ENCODE measurements at regions not wholly inside any gene's neighbourhood (a gene's known extent, or its start where the extent isn't known, plus 50 kb on each side); places are given as distances from the start of the nearest gene placed in this dataset.

DNA sequence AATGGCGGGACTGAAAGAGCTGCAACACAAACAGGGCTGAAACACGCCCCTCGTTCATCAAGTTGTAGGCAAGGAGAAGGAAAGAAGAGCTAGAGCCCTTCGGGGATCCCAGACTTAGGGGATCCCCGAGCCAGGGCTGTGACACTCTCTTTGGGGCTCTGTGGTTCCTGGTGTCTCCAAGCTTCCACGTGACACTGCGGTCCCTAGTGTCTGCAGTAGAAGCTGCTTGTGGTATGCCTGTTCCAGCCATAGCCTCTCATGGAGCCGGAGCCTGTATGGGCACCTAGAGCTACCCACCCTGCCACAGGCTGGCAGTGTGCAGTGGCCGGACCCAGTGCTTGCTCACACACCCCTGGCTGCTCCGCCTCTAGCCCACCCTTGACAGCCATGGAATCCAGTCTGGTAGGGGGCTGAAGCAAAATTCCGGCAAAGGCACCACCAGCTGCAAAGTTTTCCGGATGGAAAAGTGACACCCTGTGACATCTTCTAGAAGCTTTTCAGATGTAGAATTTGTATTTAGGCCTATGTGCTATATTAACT, 1439.6 kb upstream of the ACO1 start:
- FAIRE-seq (no peak), DNase-seq (ENCODE audit: low read depth, low spot score) (no peak)
- no peak for TF ChIP-seq EZH2 (IDR thresholded peaks at IDR 0.05; ENCODE audit: low read length)
- TF ChIP-seq, protein P1, sequence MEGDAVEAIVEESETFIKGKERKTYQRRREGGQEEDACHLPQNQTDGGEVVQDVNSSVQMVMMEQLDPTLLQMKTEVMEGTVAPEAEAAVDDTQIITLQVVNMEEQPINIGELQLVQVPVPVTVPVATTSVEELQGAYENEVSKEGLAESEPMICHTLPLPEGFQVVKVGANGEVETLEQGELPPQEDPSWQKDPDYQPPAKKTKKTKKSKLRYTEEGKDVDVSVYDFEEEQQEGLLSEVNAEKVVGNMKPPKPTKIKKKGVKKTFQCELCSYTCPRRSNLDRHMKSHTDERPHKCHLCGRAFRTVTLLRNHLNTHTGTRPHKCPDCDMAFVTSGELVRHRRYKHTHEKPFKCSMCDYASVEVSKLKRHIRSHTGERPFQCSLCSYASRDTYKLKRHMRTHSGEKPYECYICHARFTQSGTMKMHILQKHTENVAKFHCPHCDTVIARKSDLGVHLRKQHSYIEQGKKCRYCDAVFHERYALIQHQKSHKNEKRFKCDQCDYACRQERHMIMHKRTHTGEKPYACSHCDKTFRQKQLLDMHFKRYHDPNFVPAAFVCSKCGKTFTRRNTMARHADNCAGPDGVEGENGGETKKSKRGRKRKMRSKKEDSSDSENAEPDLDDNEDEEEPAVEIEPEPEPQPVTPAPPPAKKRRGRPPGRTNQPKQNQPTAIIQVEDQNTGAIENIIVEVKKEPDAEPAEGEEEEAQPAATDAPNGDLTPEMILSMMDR (optimal IDR thresholded peaks at IDR 0.05 in 1 of 3, IDR thresholded peaks at IDR 0.05 in 1 of 3, conservative IDR thresholded peaks at IDR 0.05 in 1 of 3; ENCODE audit: extremely low read depth in 1 of 3, insufficient read depth in 2 of 3, low read length in 3 of 3) = no peak
- no peak overlapping the region for H2AFZ ChIP-seq (ENCODE audit: control insufficient read depth, low read length)
- H3K4me1 ChIP-seq (ENCODE audit: control insufficient read depth, extremely low read depth, insufficient read depth, low read length) = no peaks in the 10 kb centered on the region
- no peaks in the 10 kb centered on the region for H3K79me2 ChIP-seq (ENCODE audit: control insufficient read depth, insufficient read depth, low read length)
- H3K4me3 ChIP-seq (ENCODE audit: control insufficient read depth in 2 of 3, extremely low read depth in 1 of 3, insufficient read depth in 2 of 3, low read depth in 1 of 3, low read length in 3 of 3) = no peak overlapping the region
- H4K20me1 ChIP-seq (ENCODE audit: control insufficient read depth, extremely low read depth, insufficient read depth, low read length) = no peaks in the 10 kb centered on the region
- dilution Hi-C loops (cut with MboI; ENCODE audit: extremely low pct_ligation_motif_present, low sequenced_read_pairs) = no loop called here
- no peak overlapping the region for H3K4me2 ChIP-seq (ENCODE audit: control insufficient read depth, extremely low read depth, insufficient read depth, low read depth, low read length)
- H3K27me3 ChIP-seq (ENCODE audit: control insufficient read depth, extremely low read depth, insufficient read depth, low read length) = no peaks in the 10 kb centered on the region
- no peaks in the 10 kb centered on the region for H3K9me1 ChIP-seq (ENCODE audit: control insufficient read depth, extremely low read depth, insufficient read depth, low read length)
- H3K9me3 ChIP-seq (ENCODE audit: control insufficient read depth, low read depth, low read length) = no peaks in the 10 kb centered on the region
- no peak overlapping the region for H3K27ac ChIP-seq (ENCODE audit: control insufficient read depth, insufficient read depth, low read length)
- H3K9ac ChIP-seq (ENCODE audit: control insufficient read depth, extremely low read depth, insufficient read depth, low read length) = no peak overlapping the region
- no peaks in the 10 kb centered on the region for H3K36me3 ChIP-seq (ENCODE audit: control insufficient read depth in 2 of 2, extremely low read depth in 1 of 2, insufficient read depth in 2 of 2, low read length in 2 of 2)

DNA sequence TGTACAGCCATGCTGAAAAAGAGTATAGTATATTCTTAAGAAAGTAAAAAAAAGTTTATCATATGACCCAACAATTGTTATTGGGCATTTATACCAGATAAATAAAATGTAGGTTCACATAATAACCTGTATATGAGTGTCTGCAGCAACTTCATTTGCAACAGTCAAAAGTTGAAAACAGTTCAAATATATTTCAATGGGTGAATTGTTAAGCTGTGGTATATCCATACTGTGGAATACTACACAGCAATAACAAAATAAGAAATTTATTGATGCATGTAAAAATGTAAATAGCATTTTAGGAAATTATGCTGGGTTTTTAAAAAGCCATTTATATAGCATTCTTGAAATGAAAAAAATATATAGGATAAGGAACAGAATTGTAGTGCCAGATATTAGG, 1420.1 kb upstream of the ACO1 start:
- FAIRE-seq = no peak
- dilution Hi-C loops (cut with MboI; ENCODE audit: extremely low pct_ligation_motif_present, low sequenced_read_pairs) = no loop called here

More for the DNA sequence above, 1420.1 kb upstream of the ACO1 start:
- no peaks in the 10 kb centered on the region for H3K27me3 ChIP-seq (ENCODE audit: control insufficient read depth, extremely low read depth, insufficient read depth, low read length)
- H3K27ac ChIP-seq (ENCODE audit: control insufficient read depth, insufficient read depth, low read length) = no peak overlapping the region
- TF ChIP-seq, protein P1 (optimal IDR thresholded peaks at IDR 0.05 in 1 of 3, IDR thresholded peaks at IDR 0.05 in 1 of 3, conservative IDR thresholded peaks at IDR 0.05 in 1 of 3; ENCODE audit: extremely low read depth in 1 of 3, insufficient read depth in 2 of 3, low read length in 3 of 3) = no peak
- no peak for TF ChIP-seq EZH2 (IDR thresholded peaks at IDR 0.05; ENCODE audit: low read length)
- H3K79me2 ChIP-seq (ENCODE audit: control insufficient read depth, insufficient read depth, low read length) = no peaks in the 10 kb centered on the region
- H3K4me2 ChIP-seq (ENCODE audit: control insufficient read depth, extremely low read depth, insufficient read depth, low read depth, low read length) = no peak overlapping the region
- H3K4me1 ChIP-seq (ENCODE audit: control insufficient read depth, extremely low read depth, insufficient read depth, low read length) = no peaks in the 10 kb centered on the region
- no peak overlapping the region for H3K4me3 ChIP-seq (ENCODE audit: control insufficient read depth in 2 of 3, extremely low read depth in 1 of 3, insufficient read depth in 2 of 3, low read depth in 1 of 3, low read length in 3 of 3)
- H4K20me1 ChIP-seq (ENCODE audit: control insufficient read depth, extremely low read depth, insufficient read depth, low read length) = no peaks in the 10 kb centered on the region
- no peak overlapping the region for H2AFZ ChIP-seq (ENCODE audit: control insufficient read depth, low read length)
- no peak for DNase-seq (ENCODE audit: low read depth, low spot score)
- H3K36me3 ChIP-seq (ENCODE audit: control insufficient read depth in 2 of 2, extremely low read depth in 1 of 2, insufficient read depth in 2 of 2, low read length in 2 of 2) = no peaks in the 10 kb centered on the region
- no peak overlapping the region for H3K9ac ChIP-seq (ENCODE audit: control insufficient read depth, extremely low read depth, insufficient read depth, low read length)
- no peaks in the 10 kb centered on the region for H3K9me1 ChIP-seq (ENCODE audit: control insufficient read depth, extremely low read depth, insufficient read depth, low read length)
- no peaks in the 10 kb centered on the region for H3K9me3 ChIP-seq (ENCODE audit: control insufficient read depth, low read depth, low read length)

Measured in keratinocyte (primary cell).